ENCODE measurements at regions not wholly inside any gene's neighbourhood (a gene's known extent, or its start where the extent isn't known, plus 50 kb on each side); places are given as distances from the start of the nearest gene placed in this dataset.

DNA sequence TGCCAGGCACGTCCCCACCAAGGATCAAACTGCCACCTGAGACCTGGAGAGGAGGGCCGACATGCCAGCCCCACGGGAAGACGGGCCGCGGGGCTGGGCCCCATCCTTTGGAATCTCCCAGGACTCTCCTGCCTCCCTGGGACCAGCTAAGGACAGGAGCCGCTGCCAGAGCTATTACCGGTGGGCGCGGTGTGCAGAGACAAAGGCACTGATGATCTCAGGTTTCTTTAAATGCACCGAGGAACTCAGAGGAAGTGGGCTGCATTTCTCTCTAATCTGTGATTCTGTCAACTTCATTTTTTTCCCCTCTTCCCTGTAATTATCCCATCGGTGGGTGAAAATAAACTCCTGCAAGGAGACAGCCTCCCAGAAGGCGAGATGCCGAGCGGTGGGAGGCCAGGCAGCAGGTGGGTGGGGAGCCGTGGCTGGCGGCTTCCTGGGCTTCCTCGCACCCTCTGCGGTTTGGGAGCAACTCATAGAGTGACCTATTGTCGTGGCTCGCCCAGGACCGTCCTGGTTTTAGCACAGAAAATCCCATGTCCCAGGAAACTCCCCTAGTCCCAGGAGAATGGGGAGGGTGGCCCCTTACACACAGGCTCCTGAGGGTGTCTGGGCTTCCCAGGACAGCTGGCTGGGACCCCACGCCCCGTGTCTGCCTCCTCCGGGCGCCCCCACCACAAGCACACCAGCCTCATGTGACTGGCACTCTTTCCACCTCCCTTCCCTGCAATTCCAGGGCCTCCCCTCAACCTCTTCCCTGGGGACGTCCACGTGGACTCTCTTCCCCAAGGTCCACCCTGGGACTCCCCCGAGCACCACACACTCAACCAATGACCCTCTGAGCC lies 62.3 kb upstream of the ADRA2C start:
- TF ChIP-seq, protein P1, sequence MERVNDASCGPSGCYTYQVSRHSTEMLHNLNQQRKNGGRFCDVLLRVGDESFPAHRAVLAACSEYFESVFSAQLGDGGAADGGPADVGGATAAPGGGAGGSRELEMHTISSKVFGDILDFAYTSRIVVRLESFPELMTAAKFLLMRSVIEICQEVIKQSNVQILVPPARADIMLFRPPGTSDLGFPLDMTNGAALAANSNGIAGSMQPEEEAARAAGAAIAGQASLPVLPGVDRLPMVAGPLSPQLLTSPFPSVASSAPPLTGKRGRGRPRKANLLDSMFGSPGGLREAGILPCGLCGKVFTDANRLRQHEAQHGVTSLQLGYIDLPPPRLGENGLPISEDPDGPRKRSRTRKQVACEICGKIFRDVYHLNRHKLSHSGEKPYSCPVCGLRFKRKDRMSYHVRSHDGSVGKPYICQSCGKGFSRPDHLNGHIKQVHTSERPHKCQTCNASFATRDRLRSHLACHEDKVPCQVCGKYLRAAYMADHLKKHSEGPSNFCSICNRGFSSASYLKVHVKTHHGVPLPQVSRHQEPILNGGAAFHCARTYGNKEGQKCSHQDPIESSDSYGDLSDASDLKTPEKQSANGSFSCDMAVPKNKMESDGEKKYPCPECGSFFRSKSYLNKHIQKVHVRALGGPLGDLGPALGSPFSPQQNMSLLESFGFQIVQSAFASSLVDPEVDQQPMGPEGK (CRISPR knock-in tag; IDR thresholded peaks at IDR 0.05; ENCODE audit: borderline replicate concordance): no peak
- no peak for TF ChIP-seq ESRRG (CRISPR knock-in tag; IDR thresholded peaks at IDR 0.05)
- no peak for TF ChIP-seq ARNTL (CRISPR knock-in tag; IDR thresholded peaks at IDR 0.05; ENCODE audit: borderline replicate concordance, low read depth)
- TF ChIP-seq, protein P2, sequence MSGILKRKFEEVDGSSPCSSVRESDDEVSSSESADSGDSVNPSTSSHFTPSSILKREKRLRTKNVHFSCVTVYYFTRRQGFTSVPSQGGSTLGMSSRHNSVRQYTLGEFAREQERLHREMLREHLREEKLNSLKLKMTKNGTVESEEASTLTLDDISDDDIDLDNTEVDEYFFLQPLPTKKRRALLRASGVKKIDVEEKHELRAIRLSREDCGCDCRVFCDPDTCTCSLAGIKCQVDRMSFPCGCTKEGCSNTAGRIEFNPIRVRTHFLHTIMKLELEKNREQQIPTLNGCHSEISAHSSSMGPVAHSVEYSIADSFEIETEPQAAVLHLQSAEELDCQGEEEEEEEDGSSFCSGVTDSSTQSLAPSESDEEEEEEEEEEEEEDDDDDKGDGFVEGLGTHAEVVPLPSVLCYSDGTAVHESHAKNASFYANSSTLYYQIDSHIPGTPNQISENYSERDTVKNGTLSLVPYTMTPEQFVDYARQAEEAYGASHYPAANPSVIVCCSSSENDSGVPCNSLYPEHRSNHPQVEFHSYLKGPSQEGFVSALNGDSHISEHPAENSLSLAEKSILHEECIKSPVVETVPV (CRISPR knock-in tag; IDR thresholded peaks at IDR 0.05): no peak
- no peak for TF ChIP-seq TCF4 (CRISPR knock-in tag; IDR thresholded peaks at IDR 0.05; ENCODE audit: borderline replicate concordance)
- no peak for TF ChIP-seq ZC3H10 (CRISPR knock-in tag; IDR thresholded peaks at IDR 0.05)
- TF ChIP-seq PPARA (CRISPR knock-in tag; IDR thresholded peaks at IDR 0.05; ENCODE audit: borderline replicate concordance): no peak
- ATAC-seq: no peak

DNA sequence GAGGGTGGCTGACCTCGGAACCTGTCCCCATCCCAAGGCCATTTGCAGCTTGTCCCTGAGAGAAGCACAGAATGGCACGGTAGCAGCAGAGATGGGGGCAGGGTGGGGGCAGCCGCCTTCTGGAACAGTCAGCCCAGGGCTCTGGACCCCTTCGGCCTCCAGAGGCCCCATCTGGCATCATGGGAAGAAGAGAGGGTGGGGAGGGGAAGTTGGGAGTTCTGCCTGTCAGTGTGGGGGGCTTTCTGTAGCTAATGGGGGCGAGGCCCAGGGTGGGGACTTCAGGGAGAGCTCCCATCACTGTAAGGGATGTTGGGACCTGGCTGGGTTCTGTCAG lies 62.9 kb upstream of the ADRA2C start:
- TF ChIP-seq ARNTL (CRISPR knock-in tag; IDR thresholded peaks at IDR 0.05; ENCODE audit: borderline replicate concordance, low read depth) (no peak), RARB (CRISPR knock-in tag; IDR thresholded peaks at IDR 0.05) (no peak), ZNF565 (CRISPR knock-in tag; conservative IDR thresholded peaks at IDR 0.05; ENCODE audit: low read depth) (no peak), ISL1 (CRISPR knock-in tag; IDR thresholded peaks at IDR 0.05) (no peak), ZFP30 (CRISPR knock-in tag; IDR thresholded peaks at IDR 0.05) (no peak), ZNF70 (CRISPR knock-in tag; IDR thresholded peaks at IDR 0.05) (no peak), PPARA (CRISPR knock-in tag; IDR thresholded peaks at IDR 0.05; ENCODE audit: borderline replicate concordance) (no peak)
- TF ChIP-seq, protein P3, sequence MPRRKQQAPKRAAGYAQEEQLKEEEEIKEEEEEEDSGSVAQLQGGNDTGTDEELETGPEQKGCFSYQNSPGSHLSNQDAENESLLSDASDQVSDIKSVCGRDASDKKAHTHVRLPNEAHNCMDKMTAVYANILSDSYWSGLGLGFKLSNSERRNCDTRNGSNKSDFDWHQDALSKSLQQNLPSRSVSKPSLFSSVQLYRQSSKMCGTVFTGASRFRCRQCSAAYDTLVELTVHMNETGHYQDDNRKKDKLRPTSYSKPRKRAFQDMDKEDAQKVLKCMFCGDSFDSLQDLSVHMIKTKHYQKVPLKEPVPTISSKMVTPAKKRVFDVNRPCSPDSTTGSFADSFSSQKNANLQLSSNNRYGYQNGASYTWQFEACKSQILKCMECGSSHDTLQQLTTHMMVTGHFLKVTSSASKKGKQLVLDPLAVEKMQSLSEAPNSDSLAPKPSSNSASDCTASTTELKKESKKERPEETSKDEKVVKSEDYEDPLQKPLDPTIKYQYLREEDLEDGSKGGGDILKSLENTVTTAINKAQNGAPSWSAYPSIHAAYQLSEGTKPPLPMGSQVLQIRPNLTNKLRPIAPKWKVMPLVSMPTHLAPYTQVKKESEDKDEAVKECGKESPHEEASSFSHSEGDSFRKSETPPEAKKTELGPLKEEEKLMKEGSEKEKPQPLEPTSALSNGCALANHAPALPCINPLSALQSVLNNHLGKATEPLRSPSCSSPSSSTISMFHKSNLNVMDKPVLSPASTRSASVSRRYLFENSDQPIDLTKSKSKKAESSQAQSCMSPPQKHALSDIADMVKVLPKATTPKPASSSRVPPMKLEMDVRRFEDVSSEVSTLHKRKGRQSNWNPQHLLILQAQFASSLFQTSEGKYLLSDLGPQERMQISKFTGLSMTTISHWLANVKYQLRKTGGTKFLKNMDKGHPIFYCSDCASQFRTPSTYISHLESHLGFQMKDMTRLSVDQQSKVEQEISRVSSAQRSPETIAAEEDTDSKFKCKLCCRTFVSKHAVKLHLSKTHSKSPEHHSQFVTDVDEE (CRISPR knock-in tag; IDR thresholded peaks at IDR 0.05): no peak
- TF ChIP-seq, protein P4, sequence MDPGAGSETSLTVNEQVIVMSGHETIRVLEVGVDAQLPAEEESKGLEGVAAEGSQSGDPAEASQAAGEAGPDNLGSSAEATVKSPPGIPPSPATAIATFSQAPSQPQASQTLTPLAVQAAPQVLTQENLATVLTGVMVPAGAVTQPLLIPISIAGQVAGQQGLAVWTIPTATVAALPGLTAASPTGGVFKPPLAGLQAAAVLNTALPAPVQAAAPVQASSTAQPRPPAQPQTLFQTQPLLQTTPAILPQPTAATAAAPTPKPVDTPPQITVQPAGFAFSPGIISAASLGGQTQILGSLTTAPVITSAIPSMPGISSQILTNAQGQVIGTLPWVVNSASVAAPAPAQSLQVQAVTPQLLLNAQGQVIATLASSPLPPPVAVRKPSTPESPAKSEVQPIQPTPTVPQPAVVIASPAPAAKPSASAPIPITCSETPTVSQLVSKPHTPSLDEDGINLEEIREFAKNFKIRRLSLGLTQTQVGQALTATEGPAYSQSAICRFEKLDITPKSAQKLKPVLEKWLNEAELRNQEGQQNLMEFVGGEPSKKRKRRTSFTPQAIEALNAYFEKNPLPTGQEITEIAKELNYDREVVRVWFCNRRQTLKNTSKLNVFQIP (CRISPR knock-in tag; IDR thresholded peaks at IDR 0.05; ENCODE audit: borderline replicate concordance, low read depth): no peak
- no peak for ATAC-seq

DNA sequence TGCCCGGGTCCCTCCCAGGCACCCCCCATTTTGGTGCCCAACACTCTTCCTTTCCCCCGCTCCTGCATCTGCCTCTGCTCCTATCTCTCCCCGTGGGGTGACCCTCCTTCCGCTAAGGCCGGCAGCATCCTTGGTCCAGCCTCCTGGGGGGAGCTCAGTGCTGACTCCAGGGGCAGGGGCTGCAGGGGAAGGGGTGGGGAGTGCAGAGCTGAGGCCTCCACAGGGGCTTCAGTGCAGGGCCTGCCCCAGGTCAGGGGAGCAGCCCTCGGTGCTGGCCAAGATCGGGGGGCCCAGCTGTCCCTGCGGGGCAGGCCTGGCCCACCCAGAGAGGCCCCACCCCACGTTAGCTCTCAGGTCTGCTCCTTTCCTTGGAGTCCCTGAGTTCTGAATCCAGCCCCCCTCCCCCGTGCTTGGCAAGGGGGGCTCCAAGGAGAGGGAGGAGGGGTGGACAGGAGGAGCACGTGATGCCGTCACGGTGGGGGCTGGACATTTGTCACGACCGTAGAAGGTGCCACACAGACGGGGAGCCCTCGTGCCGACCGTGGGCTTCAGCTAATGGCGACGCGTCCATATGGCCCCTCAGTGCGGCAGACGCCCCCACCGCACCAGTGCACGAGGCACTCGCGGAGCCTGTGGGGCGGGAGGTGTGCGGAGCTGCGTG lies 63.5 kb upstream of the ADRA2C start:
- ATAC-seq: no peak
- TF ChIP-seq ZFP3 (CRISPR knock-in tag; IDR thresholded peaks at IDR 0.05) (no peak), ISL1 (CRISPR knock-in tag; IDR thresholded peaks at IDR 0.05) (no peak), ZFP30 (CRISPR knock-in tag; IDR thresholded peaks at IDR 0.05) (no peak), CSDC2 (CRISPR knock-in tag; IDR thresholded peaks at IDR 0.05) (no peak), SNAI2 (CRISPR knock-in tag; IDR thresholded peaks at IDR 0.05) (no peak), RARB (CRISPR knock-in tag; IDR thresholded peaks at IDR 0.05) (no peak), ESRRG (CRISPR knock-in tag; IDR thresholded peaks at IDR 0.05) (no peak), OSR1 (CRISPR knock-in tag; IDR thresholded peaks at IDR 0.05) (no peak), BACH2 (CRISPR knock-in tag; IDR thresholded peaks at IDR 0.05; ENCODE audit: borderline replicate concordance) (no peak), TCF4 (CRISPR knock-in tag; IDR thresholded peaks at IDR 0.05; ENCODE audit: borderline replicate concordance) (no peak), ARNTL (CRISPR knock-in tag; IDR thresholded peaks at IDR 0.05; ENCODE audit: borderline replicate concordance, low read depth) (no peak)
- TF ChIP-seq, protein P2 (CRISPR knock-in tag; IDR thresholded peaks at IDR 0.05): no peak
- TF ChIP-seq, protein P5, sequence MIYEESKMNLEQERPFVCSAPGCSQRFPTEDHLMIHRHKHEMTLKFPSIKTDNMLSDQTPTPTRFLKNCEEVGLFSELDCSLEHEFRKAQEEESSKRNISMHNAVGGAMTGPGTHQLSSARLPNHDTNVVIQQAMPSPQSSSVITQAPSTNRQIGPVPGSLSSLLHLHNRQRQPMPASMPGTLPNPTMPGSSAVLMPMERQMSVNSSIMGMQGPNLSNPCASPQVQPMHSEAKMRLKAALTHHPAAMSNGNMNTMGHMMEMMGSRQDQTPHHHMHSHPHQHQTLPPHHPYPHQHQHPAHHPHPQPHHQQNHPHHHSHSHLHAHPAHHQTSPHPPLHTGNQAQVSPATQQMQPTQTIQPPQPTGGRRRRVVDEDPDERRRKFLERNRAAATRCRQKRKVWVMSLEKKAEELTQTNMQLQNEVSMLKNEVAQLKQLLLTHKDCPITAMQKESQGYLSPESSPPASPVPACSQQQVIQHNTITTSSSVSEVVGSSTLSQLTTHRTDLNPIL (CRISPR knock-in tag; IDR thresholded peaks at IDR 0.05; ENCODE audit: low read depth): no peak
- TF ChIP-seq, protein P3 (CRISPR knock-in tag; IDR thresholded peaks at IDR 0.05): no peak
